SK-N-SH treated with all-trans-retinoic acid at 6 μM for 48 hours (cell line): ENCODE measurements at regions not wholly inside any gene's neighbourhood (a gene's known extent, or its start where the extent isn't known, plus 50 kb on each side); places are given as distances from the start of the nearest gene placed in this dataset.

ENCODE experiments used
- OSR1 ChIP-seq: fragments of 250-450 bp; sonication (Bioruptor Pico); IDR thresholded peaks from 2 replicates; pipeline ENCODE4 v1.8.0; 2022; ENCODE audit warnings: moderate library complexity, mild to moderate bottlenecking, inconsistent platforms
- PATZ1 ChIP-seq: fragments of 250-450 bp; sonication (Bioruptor Pico); IDR thresholded peaks from 2 replicates; pipeline ENCODE4 v1.8.0; 2020; ENCODE audit warnings: mild to moderate bottlenecking, moderate library complexity, borderline replicate concordance
- RARB ChIP-seq: fragments of 250-450 bp; sonication (Bioruptor Pico); IDR thresholded peaks from 2 replicates; pipeline ENCODE4 v1.8.0; 2021; ENCODE audit warnings: mild to moderate bottlenecking, moderate library complexity
- ZC3H10 ChIP-seq: fragments of 250-450 bp; sonication (Bioruptor Pico); IDR thresholded peaks from 2 replicates; pipeline ENCODE4 v1.5.1; 2021; ENCODE audit warnings: mild to moderate bottlenecking, moderate library complexity
- ZFP3 ChIP-seq: fragments of 250-450 bp; sonication (Bioruptor Pico); IDR thresholded peaks from 2 replicates; pipeline ENCODE4 v1.5.0; 2020; ENCODE audit warnings: mild to moderate bottlenecking, moderate library complexity
- ZNF565 ChIP-seq: fragments of 450-650 bp; formaldehyde crosslinking; conservative IDR thresholded peaks from 2 replicates; pipeline ENCODE4 v1.5.0; 2020; ENCODE audit warnings: low read depth, mild to moderate bottlenecking, moderate library complexity
- TF ChIP-seq, protein P1 (sequence below): fragments of 250-450 bp; sonication (Bioruptor Pico); IDR thresholded peaks from 2 replicates; pipeline ENCODE4 v1.5.1; 2021; ENCODE audit warnings: mild to moderate bottlenecking, moderate library complexity

DNA sequence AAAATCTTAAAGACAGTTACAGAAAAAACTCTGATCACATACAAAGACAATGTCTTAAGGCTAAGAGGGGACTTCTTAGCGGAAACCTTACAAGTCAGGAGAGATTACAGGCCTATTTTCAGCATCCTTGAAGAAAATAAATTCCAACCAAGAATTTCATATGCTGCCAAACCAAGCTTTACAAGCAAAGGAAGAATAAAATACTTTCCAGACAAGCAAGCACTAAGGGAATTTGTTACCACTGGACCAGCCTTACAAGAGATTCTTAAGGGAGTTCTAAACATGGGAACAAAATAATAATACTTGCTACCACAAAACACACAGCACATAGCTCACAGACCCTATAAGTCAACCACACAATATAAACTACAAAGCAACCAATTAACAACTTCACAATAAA, 255.8 kb upstream of the ZFP42 start:
- TF ChIP-seq, protein P1, sequence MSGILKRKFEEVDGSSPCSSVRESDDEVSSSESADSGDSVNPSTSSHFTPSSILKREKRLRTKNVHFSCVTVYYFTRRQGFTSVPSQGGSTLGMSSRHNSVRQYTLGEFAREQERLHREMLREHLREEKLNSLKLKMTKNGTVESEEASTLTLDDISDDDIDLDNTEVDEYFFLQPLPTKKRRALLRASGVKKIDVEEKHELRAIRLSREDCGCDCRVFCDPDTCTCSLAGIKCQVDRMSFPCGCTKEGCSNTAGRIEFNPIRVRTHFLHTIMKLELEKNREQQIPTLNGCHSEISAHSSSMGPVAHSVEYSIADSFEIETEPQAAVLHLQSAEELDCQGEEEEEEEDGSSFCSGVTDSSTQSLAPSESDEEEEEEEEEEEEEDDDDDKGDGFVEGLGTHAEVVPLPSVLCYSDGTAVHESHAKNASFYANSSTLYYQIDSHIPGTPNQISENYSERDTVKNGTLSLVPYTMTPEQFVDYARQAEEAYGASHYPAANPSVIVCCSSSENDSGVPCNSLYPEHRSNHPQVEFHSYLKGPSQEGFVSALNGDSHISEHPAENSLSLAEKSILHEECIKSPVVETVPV (CRISPR knock-in tag), result no peak
- TF ChIP-seq ZNF565, result no peak
- TF ChIP-seq RARB (CRISPR knock-in tag), result no peak
- no peak for TF ChIP-seq ZC3H10 (CRISPR knock-in tag)
- TF ChIP-seq PATZ1 (CRISPR knock-in tag), result no peak
- TF ChIP-seq ZFP3 (CRISPR knock-in tag), result no peak
- TF ChIP-seq OSR1 (CRISPR knock-in tag), result no peak
